Glutamatergic neuron (in vitro differentiated cells): ENCODE measurements at regions not wholly inside any gene's neighbourhood (a gene's known extent, or its start where the extent isn't known, plus 50 kb on each side); places are given as distances from the start of the nearest gene placed in this dataset.

Source experiments
- DNase-seq: peaks from one replicate; pipeline ENCODE4 v3.0.0; 2022
- H3K27ac Mint-ChIP-seq: one replicate; pipeline ENCODE4 v1.8.0; 2020; ENCODE audit warnings: mild to moderate bottlenecking, mixed read lengths, inconsistent platforms; ENCODE audit not compliant: unreplicated experiment
- H3K27me3 Mint-ChIP-seq: one replicate; pipeline ENCODE4 v1.8.0; 2020; ENCODE audit warnings: mild to moderate bottlenecking, moderate library complexity, mixed read lengths, inconsistent platforms; ENCODE audit not compliant: unreplicated experiment
- H3K36me3 Mint-ChIP-seq: one replicate; pipeline ENCODE4 v1.8.0; 2020; ENCODE audit warnings: mild to moderate bottlenecking, mixed read lengths, inconsistent platforms; ENCODE audit not compliant: unreplicated experiment
- H3K4me1 Mint-ChIP-seq: one replicate; pipeline ENCODE4 v1.8.0; 2020; ENCODE audit warnings: mild to moderate bottlenecking, low read depth, mixed read lengths, inconsistent platforms; ENCODE audit not compliant: unreplicated experiment
- H3K4me3 Mint-ChIP-seq: one replicate; pipeline ENCODE4 v1.8.0; 2020; ENCODE audit warnings: mild to moderate bottlenecking, mixed read lengths, inconsistent platforms; ENCODE audit not compliant: unreplicated experiment
- H3K9me3 Mint-ChIP-seq: one replicate; pipeline ENCODE4 v1.8.0; 2020; ENCODE audit warnings: mild to moderate bottlenecking, moderate library complexity, mixed read lengths, inconsistent platforms; ENCODE audit not compliant: unreplicated experiment
- TF ChIP-seq, protein P1 (sequence below): fragments of 200-600 bp; sonication (generic); IDR thresholded peaks from one replicate; pipeline ENCODE4 v1.5.0; 2021; ENCODE audit not compliant: partially characterized antibody, unreplicated experiment

DNA sequence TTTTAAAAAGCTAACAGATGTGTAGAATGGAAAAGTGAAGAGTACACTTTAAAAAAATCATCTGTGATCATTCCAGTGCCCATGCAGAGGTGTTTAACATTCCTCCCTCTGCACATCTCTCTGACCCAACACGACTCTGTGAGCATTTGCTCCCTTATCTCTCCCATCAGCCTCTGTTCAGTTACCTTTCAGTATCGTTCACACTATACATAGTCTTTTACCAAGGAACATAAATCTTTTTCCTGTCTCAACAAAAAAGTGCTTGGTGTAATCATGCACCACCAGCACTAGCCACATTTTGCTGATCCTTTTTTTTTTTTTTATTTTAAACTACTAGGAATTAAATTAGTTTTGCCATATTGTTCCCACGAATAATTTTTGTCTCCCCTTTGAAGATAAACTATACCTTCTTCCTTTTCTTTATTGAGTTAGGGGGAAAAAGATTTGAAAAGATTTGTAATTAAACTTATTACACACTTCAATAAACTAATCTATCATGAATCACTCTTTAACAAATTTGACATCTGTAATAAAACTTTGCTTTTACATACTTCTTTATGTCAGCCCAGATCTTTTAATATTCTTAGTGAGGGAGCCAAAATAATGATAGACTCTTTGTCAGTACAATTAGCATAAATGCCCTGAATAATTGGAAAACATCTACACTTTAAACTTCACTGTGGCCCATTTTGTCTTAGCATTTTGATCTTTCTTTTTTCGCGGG is 489.8 kb upstream of the FANCL start:
- Mint-ChIP-seq H3K4me3 (no peak overlapping the region), H3K27ac (no peak overlapping the region), H3K4me1 (no peaks in the 10 kb centered on the region), H3K9me3 (no peaks in the 10 kb centered on the region), H3K27me3 (no peaks in the 10 kb centered on the region), H3K36me3 (no peaks in the 10 kb centered on the region)
- DNase-seq = no peak
- TF ChIP-seq, protein P1, sequence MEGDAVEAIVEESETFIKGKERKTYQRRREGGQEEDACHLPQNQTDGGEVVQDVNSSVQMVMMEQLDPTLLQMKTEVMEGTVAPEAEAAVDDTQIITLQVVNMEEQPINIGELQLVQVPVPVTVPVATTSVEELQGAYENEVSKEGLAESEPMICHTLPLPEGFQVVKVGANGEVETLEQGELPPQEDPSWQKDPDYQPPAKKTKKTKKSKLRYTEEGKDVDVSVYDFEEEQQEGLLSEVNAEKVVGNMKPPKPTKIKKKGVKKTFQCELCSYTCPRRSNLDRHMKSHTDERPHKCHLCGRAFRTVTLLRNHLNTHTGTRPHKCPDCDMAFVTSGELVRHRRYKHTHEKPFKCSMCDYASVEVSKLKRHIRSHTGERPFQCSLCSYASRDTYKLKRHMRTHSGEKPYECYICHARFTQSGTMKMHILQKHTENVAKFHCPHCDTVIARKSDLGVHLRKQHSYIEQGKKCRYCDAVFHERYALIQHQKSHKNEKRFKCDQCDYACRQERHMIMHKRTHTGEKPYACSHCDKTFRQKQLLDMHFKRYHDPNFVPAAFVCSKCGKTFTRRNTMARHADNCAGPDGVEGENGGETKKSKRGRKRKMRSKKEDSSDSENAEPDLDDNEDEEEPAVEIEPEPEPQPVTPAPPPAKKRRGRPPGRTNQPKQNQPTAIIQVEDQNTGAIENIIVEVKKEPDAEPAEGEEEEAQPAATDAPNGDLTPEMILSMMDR = no peak

DNA sequence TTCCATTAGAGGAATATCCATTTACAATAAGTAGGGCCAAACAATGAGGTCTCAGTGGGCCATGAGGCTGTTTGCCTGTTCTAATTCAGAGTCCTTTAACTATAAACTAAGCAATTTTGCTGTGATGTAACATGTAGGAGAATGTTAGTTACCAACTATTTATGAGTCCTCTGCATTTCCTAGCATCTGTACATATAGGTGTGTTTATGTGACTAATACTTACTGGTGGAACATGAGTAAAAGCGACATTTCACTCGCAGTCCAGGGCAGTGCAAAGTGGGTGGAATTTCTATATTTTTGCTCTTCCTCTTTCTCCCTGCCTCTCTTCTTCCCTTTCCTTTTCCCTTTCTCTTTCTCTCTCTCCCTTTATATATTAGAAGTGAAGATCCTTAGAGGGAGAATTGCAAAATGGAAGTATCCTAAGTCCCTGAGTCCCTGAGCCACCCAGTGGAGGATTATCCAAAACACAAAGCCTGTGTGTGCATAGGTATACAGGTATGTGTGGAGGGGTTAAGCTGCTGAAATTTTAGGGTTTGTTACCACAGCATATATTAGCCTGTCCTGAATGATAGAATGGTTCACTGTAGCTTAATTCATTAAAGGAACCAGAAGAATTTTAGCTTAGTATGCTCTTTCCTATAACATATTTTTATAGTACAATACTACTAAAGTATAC is 487.0 kb upstream of the FANCL start:
- DNase-seq = no peak
- Mint-ChIP-seq H3K36me3 (no peaks in the 10 kb centered on the region), H3K4me3 (no peak overlapping the region), H3K9me3 (no peaks in the 10 kb centered on the region), H3K27ac (no peak overlapping the region), H3K4me1 (no peaks in the 10 kb centered on the region), H3K27me3 (no peaks in the 10 kb centered on the region)
- TF ChIP-seq, protein P1 = no peak

DNA sequence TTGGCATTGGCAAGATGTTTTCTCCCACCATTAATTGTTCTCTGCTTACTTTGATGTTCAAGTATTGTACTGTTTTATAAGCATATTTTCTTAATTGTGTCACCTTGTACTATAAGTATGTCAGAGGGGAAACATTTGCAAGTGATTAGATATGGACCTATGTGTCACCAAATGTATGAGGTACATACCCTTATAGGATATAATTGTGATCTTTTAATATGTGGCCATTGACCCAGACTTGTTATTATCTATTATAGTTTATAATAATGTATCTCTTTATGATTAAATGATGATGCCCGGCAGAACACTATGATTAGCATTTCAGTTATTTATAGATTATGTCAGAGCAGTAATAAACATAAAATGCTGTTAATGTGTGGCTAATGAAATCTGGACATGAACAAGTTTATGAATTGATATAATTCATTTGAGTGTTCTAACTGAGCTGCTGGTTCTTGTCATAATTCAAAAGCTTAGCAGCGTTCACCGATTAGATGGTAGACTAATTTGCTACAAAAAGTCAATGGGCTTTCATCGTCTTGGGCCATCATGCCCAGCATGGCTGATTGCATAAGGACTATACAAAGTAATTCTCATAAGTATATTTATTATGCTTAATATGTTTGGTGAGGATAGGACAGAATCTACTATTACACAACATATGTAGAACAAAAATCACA is 480.9 kb upstream of the FANCL start:
- TF ChIP-seq, protein P1 = no peak
- Mint-ChIP-seq H3K27ac (no peak overlapping the region), H3K9me3 (peaks cover 3% of the 10 kb centered on the region), H3K36me3 (no peaks in the 10 kb centered on the region), H3K4me3 (no peak overlapping the region), H3K4me1 (peaks cover 7% of the 10 kb centered on the region), H3K27me3 (no peaks in the 10 kb centered on the region)
- no peak for DNase-seq

DNA sequence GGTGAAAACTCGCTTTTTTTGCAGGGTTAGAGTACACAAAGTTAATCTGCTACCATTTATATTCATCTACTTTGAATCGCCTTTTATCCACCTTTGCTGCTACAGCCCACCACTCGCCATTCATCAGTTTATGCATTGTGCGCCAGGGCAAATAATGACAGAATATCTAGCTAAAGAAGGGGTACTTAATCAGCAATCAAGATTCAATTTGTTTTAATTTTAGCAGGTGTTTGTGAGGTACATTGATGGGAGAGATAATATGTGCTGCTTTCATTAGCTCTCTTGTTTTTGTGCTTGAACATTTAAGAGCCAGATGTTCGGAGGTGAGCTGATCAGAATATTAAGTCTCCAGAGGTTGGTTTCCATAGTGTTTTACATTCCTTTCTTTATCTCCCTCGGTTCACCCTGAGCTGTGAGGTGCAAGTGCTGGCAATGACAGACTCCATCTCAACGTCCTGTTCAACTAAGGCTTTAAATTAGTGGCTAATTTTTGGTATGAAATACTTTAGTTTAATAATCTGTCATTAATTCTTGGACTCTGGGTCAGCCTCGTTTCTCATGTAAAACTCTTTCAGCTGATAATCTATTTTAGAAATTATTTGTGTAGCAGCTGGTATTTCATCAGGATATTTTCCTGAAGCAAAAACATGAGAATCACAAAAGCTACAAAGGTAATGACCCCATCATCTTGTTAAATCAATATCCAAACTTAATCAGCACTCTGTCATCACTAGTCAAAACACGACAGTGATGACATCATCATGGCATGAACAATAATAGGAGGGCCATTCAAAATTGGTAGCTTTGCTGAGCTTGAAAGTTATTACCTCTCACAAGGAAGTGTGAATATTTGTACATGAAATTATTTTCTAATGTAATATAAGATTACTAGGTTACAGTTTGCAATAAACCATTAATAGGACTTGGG is 479.9 kb upstream of the FANCL start:
- H3K27ac Mint-ChIP-seq = no peak overlapping the region
- H3K36me3 Mint-ChIP-seq = no peaks in the 10 kb centered on the region
- no peaks in the 10 kb centered on the region for H3K27me3 Mint-ChIP-seq
- no peak for DNase-seq
- peaks cover 11% of the 10 kb centered on the region for H3K4me1 Mint-ChIP-seq
- TF ChIP-seq, protein P1 = no peak
- H3K4me3 Mint-ChIP-seq = no peak overlapping the region
- peaks cover 3% of the 10 kb centered on the region for H3K9me3 Mint-ChIP-seq
